ENCODE measurements at regions not wholly inside any gene's neighbourhood (a gene's known extent, or its start where the extent isn't known, plus 50 kb on each side); places are given as distances from the start of the nearest gene placed in this dataset.

DNA sequence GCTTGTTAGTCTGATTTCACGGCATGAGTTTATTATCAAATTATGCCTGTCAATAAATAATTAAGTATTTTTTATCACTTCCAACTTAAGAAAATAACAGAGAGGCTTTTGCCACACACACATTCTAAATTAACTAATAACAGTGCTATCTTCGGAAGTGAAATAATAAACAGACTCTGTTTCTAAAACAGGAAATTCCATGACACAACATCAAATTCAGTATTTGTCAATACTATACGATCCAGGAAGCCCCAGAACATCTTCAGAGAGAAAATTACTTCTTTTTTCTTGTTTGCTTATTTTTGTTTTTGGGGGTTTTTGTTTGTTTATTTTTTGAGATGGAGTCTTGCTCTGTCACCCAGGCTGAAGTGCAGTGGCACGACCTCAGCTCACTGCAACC lies 150.7 kb upstream of the PRDM1 start:
- Histone ChIP-seq H3K27ac (ENCODE audit: low read depth, low read length, poor library complexity, severe bottlenecking) (no peak overlapping the region), H3K4me1 (ENCODE audit: insufficient read depth, low read length, poor library complexity, severe bottlenecking) (no peaks in the 10 kb centered on the region), H3K4me3 (ENCODE audit: low read depth, low read length, poor library complexity, severe bottlenecking) (no peak overlapping the region), H3K9me2 (ENCODE audit: insufficient read depth, low read length) (no peaks in the 10 kb centered on the region), H3K9me3 (ENCODE audit: low read length) (no peaks in the 10 kb centered on the region), H4K20me1 (ENCODE audit: insufficient read depth, low read length) (no peaks in the 10 kb centered on the region), H3K36me3 (ENCODE audit: insufficient read depth, low read length) (no peaks in the 10 kb centered on the region), H3K4me2 (ENCODE audit: low read length) (no peak overlapping the region), H3K79me2 (ENCODE audit: insufficient read depth, low read depth, low read length) (no peaks in the 10 kb centered on the region), H2AFZ (ENCODE audit: low read length) (no peak overlapping the region; the same call in 1 of the 2 replicates)
- intact Hi-C loops (cut with micrococcal nuclease; ENCODE audit: unreplicated experiment): no loop called here
- BruUV-seq (replicated peaks): no TSS peak
- CTCF ChIA-PET (ENCODE audit: unreplicated experiment): no interaction called here
- POLR2A ChIA-PET: interaction anchor here (1.3 to 1.5 kb wide), 2 partner anchors 8 to 35 kb away, joined by 3 to 5 read pairs; no protein-coding TSS in a partner anchor
- no peak for DNase-seq (ENCODE audit: low spot score)
- TF ChIP-seq EZH2phosphoT487 (IDR thresholded peaks at IDR 0.05; ENCODE audit: borderline replicate concordance, low read depth, low read length): no peak
- TF ChIP-seq, protein P1, sequence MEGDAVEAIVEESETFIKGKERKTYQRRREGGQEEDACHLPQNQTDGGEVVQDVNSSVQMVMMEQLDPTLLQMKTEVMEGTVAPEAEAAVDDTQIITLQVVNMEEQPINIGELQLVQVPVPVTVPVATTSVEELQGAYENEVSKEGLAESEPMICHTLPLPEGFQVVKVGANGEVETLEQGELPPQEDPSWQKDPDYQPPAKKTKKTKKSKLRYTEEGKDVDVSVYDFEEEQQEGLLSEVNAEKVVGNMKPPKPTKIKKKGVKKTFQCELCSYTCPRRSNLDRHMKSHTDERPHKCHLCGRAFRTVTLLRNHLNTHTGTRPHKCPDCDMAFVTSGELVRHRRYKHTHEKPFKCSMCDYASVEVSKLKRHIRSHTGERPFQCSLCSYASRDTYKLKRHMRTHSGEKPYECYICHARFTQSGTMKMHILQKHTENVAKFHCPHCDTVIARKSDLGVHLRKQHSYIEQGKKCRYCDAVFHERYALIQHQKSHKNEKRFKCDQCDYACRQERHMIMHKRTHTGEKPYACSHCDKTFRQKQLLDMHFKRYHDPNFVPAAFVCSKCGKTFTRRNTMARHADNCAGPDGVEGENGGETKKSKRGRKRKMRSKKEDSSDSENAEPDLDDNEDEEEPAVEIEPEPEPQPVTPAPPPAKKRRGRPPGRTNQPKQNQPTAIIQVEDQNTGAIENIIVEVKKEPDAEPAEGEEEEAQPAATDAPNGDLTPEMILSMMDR (conservative IDR thresholded peaks at IDR 0.05; ENCODE audit: low read length): no peak

DNA sequence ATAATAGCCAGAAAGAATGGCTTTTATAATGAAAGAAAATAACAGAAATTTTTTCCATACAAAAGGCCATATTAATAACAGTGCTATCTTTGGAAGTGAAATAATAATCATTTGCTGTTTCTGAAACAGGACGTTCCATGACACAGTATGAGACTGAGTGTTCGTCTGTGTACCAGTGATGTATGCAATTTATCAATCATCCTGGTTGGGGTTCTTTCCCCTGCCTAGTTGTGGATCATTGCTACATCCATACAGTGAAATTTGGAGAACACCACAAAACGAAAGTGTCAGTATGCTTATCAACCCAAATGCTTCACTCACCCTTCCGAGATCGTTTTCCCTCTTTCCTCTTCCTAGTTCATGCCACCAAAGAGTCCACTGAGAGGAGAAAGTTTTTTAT lies 151.4 kb upstream of the PRDM1 start:
- H3K79me2 ChIP-seq (ENCODE audit: insufficient read depth, low read depth, low read length): no peaks in the 10 kb centered on the region
- no peak for DNase-seq (ENCODE audit: low spot score)
- H3K27ac ChIP-seq (ENCODE audit: low read depth, low read length, poor library complexity, severe bottlenecking): no peak overlapping the region
- H2AFZ ChIP-seq (ENCODE audit: low read length): no peak overlapping the region; the same call in 1 of the 2 replicates
- H3K36me3 ChIP-seq (ENCODE audit: insufficient read depth, low read length): no peaks in the 10 kb centered on the region
- no peaks in the 10 kb centered on the region for H4K20me1 ChIP-seq (ENCODE audit: insufficient read depth, low read length)
- intact Hi-C loops (cut with micrococcal nuclease; ENCODE audit: unreplicated experiment): no loop called here
- H3K4me1 ChIP-seq (ENCODE audit: insufficient read depth, low read length, poor library complexity, severe bottlenecking): no peaks in the 10 kb centered on the region
- no peak overlapping the region for H3K4me2 ChIP-seq (ENCODE audit: low read length)
- no peak for TF ChIP-seq EZH2phosphoT487 (IDR thresholded peaks at IDR 0.05; ENCODE audit: borderline replicate concordance, low read depth, low read length)
- TF ChIP-seq, protein P1 (conservative IDR thresholded peaks at IDR 0.05; ENCODE audit: low read length): no peak
- BruUV-seq (replicated peaks): no TSS peak
- H3K4me3 ChIP-seq (ENCODE audit: low read depth, low read length, poor library complexity, severe bottlenecking): no peak overlapping the region
- no peaks in the 10 kb centered on the region for H3K9me2 ChIP-seq (ENCODE audit: insufficient read depth, low read length)
- no peaks in the 10 kb centered on the region for H3K9me3 ChIP-seq (ENCODE audit: low read length)
- POLR2A ChIA-PET: no interaction called here
- CTCF ChIA-PET (ENCODE audit: unreplicated experiment): no interaction called here

DNA sequence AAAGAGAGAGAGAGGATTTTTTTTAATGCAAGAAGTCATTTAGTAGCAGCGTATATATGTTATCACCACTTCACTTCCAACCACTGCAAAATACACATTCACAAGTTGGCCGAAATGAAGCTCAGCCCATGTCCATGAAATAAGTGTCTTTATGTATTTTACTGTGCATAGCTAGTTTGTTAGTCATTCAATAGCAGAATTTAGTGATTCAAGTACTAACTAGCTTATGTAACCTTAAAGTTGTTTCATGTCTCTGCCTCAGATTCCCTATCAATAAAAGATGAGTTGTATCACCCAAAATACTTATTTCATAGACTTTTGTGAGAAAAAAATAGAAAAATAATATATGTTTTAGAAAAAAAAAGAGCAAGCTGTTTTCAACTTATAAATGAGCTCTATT lies 153.7 kb upstream of the PRDM1 start:
- CTCF ChIA-PET (ENCODE audit: unreplicated experiment): no interaction called here
- no peak for TF ChIP-seq EZH2phosphoT487 (IDR thresholded peaks at IDR 0.05; ENCODE audit: borderline replicate concordance, low read depth, low read length)
- TF ChIP-seq, protein P1 (conservative IDR thresholded peaks at IDR 0.05; ENCODE audit: low read length): no peak
- no peaks in the 10 kb centered on the region for H3K9me3 ChIP-seq (ENCODE audit: low read length)
- POLR2A ChIA-PET: interaction anchor here (0.7 to 2.3 kb wide), 6 partner anchors 17 to 275 kb away, joined by 3 to 5 read pairs (median 4); no protein-coding TSS in a partner anchor
- H3K9me2 ChIP-seq (ENCODE audit: insufficient read depth, low read length): no peaks in the 10 kb centered on the region
- no peak overlapping the region for H3K4me2 ChIP-seq (ENCODE audit: low read length)
- BruUV-seq (replicated peaks): no TSS peak
- H2AFZ ChIP-seq (ENCODE audit: low read length): no peak overlapping the region; the same call in 1 of the 2 replicates
- H3K36me3 ChIP-seq (ENCODE audit: insufficient read depth, low read length): no peaks in the 10 kb centered on the region
- no peaks in the 10 kb centered on the region for H3K79me2 ChIP-seq (ENCODE audit: insufficient read depth, low read depth, low read length)
- H3K4me1 ChIP-seq (ENCODE audit: insufficient read depth, low read length, poor library complexity, severe bottlenecking): no peaks in the 10 kb centered on the region
- no peak overlapping the region for H3K27ac ChIP-seq (ENCODE audit: low read depth, low read length, poor library complexity, severe bottlenecking)
- no peak for DNase-seq (ENCODE audit: low spot score)
- H3K4me3 ChIP-seq (ENCODE audit: low read depth, low read length, poor library complexity, severe bottlenecking): no peak overlapping the region
- no peaks in the 10 kb centered on the region for H4K20me1 ChIP-seq (ENCODE audit: insufficient read depth, low read length)
- intact Hi-C loops (cut with micrococcal nuclease; ENCODE audit: unreplicated experiment): no loop called here

All from OCI-LY7 (cell line).